Small intestine (tissue), 7 donors: ENCODE measurements at regions not wholly inside any gene's neighbourhood (a gene's known extent, or its start where the extent isn't known, plus 50 kb on each side); places are given as distances from the start of the nearest gene placed in this dataset.

ENCODE experiments used
- DNase-seq, 2 donors: peaks; one replicate each; pipeline versions ENCODE4 v3.0.0 to v3.0.0-alpha.2; 2013
- FAIRE-seq: peaks from 2 replicates; lab custom pipeline; 2012; peaks lifted over from hg19 to GRCh38; lab: Jason Lieb, UNC
- H3K27ac ChIP-seq, 3 donors: one replicate each; pipeline ENCODE4 v1.5.1; 2013; ENCODE audit warnings: low read length in 2 of 3, mild to moderate bottlenecking in 2 of 3, control low read depth in 1 of 3, inconsistent platforms in 1 of 3, low read depth in 1 of 3, moderate library complexity in 1 of 3
- H3K27me3 ChIP-seq, 3 donors: one replicate each; pipeline ENCODE4 v1.6.1; 2013; ENCODE audit warnings: low read length in 3 of 3, inconsistent platforms in 1 of 3; ENCODE audit not compliant: control insufficient read depth in 3 of 3, insufficient read depth in 3 of 3
- H3K36me3 ChIP-seq, 3 donors: one replicate each; pipeline ENCODE4 v1.6.1; 2013; ENCODE audit warnings: low read length in 3 of 3, inconsistent platforms in 1 of 3, low read depth in 1 of 3, mild to moderate bottlenecking in 1 of 3, moderate library complexity in 1 of 3; ENCODE audit not compliant: control insufficient read depth in 3 of 3, insufficient read depth in 2 of 3
- H3K4me1 ChIP-seq, 3 donors: one replicate each; pipeline ENCODE4 v1.6.1; 2013; ENCODE audit warnings: low read length in 2 of 3, inconsistent platforms in 1 of 3, low read depth in 1 of 3, mild to moderate bottlenecking in 1 of 3, moderate library complexity in 1 of 3; ENCODE audit not compliant: control insufficient read depth in 3 of 3, insufficient read depth in 2 of 3
- H3K4me3 ChIP-seq, 3 donors: one replicate each; pipeline ENCODE4 v1.5.1; 2013; ENCODE audit warnings: low read length in 3 of 3, control low read depth in 1 of 3, inconsistent platforms in 1 of 3, low read depth in 1 of 3, mild to moderate bottlenecking in 1 of 3, moderate library complexity in 1 of 3
- H3K9me3 ChIP-seq, 2 donors: one replicate each; pipeline ENCODE4 v1.6.1; 2013; ENCODE audit warnings: low read depth in 1 of 2, low read length in 1 of 2; ENCODE audit not compliant: control insufficient read depth in 2 of 2, insufficient read depth in 1 of 2
- WGBS, 3 donors: extraction: QIAGEN DNeasy Blood & Tissue Kit; methylation state at CpG; one replicate each; pipeline ENCODE4 v1.1.7; 2013; 5-methylcytosine and 5-hydroxymethylcytosine counted together
- donor health status: healthy with polysubstance abuse.
- donor health status: control.
- donor health status: control.
- donor health status: Bipolar disorder and iron deficiency.
- donor health status: healthy.

DNA sequence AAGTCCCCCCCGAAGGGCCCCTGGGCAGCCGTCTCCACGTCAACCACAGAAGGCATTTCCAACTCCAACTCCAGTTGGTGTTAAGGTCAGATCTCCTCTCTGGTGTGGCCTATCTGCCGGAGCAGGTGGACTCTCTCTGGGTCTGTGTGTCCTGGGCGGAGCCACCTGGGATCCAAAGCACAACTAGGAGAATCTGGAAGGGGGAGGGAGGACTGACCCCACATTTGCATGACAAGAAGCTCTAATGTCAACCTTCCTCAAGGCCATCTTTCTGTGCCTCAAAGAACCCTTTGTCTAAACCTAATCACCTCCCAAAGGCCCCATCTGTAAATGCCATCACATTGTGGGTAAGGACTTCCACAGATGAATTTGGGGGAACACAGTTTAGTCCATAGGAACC, 381.5 kb downstream of the UQCRFS1 start:
- H3K27ac ChIP-seq = no peak overlapping the region
- H3K9me3 ChIP-seq = no peaks in the 10 kb centered on the region
- H3K36me3 ChIP-seq = no peaks in the 10 kb centered on the region
- FAIRE-seq (no peak), DNase-seq (no peak)
- H3K27me3 ChIP-seq = no peaks in the 10 kb centered on the region
- no peak overlapping the region for H3K4me3 ChIP-seq
- WGBS, 3 donors = 77 to 92% (median 77%) methylated on average over 5 of the region's 5 CpGs
- no peaks in the 10 kb centered on the region for H3K4me1 ChIP-seq

DNA sequence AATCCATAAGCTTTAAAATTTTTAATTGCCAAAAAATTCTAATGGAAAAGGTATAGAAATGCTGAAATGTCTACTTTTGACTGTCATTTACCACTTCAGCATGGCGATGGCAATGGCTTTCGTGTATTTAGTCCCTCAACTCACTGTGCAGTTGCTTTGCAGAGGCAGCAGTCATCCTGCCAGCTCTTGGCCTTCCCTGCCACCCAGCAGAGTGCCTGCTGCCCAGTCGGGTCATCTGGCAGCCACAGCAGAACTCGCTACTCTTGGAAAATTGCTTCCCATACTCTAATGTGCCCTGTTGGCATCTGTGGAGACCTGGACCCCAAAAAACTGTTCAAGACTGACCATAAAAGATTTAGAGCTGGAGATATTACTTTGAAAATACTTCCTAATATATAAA, 383.2 kb downstream of the UQCRFS1 start:
- 72 to 82% (median 82%) methylated on average over 4 of the region's 4 CpGs for WGBS, 3 donors
- Histone ChIP-seq H3K4me1 (no peaks in the 10 kb centered on the region), H3K27me3 (no peaks in the 10 kb centered on the region), H3K27ac (no peak overlapping the region), H3K9me3 (no peaks in the 10 kb centered on the region), H3K36me3 (no peaks in the 10 kb centered on the region), H3K4me3 (no peak overlapping the region)
- FAIRE-seq = no peak
- DNase-seq = no peak

DNA sequence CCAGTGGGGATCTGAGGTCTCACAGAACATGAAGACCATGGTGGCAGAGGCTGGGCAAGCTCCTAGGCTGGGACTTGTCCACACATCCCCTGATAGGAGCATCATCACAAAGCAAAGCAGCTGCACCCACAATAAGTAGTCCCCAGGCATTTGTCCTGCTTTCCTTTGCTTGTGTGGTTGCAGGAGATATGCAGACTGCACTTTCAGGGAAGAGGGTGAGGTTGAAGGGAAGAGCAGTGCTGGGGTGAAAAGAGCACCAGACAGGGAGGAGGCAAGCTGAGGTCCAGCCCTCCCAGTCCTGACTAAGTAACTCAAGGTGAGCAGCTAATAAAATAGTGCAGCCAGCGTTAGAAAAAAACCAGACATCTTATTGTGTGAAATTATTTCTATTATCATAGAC, 383.6 kb downstream of the UQCRFS1 start:
- Histone ChIP-seq H3K4me1 (no peaks in the 10 kb centered on the region), H3K36me3 (no peaks in the 10 kb centered on the region), H3K4me3 (no peak overlapping the region), H3K27me3 (no peaks in the 10 kb centered on the region), H3K9me3 (no peaks in the 10 kb centered on the region), H3K27ac (no peak overlapping the region)
- DNase-seq (no peak), FAIRE-seq (no peak)
- WGBS, 3 donors = 68 to 85% (median 69%) methylated on average over 1 of the region's 1 CpG

DNA sequence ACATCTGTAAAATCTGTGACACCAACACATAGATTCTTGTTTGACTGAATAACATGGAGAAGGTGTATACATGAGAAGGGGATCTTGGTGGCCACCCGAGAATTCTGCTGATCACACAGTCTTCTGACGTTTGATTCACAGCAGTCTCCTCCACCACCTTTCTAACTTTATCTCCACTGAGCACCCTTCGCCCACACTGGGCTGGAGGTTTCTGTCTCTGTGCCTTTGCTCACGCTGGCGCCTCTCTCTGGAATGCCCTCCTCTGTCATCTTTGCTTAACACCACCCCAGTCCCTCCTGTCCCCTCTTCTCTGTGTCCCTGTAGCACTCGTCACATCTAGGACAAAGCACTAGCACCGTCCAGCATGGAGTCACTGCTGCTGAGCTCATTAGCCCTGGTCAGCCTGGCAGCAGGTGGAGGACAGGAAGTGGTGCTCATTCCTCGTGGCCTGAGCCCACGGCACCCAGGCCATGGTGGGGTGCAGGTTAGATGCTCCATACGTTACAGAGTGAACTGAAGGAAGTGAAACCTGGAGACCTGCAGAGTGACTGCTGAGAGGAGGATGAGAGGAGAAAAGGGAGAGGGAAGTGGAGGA, 384.6 kb downstream of the UQCRFS1 start:
- Histone ChIP-seq H3K4me1 (no peaks in the 10 kb centered on the region), H3K27me3 (no peaks in the 10 kb centered on the region), H3K36me3 (no peaks in the 10 kb centered on the region), H3K9me3 (no peaks in the 10 kb centered on the region), H3K27ac (no peak overlapping the region), H3K4me3 (no peak overlapping the region)
- no peak for FAIRE-seq
- 66 to 75% (median 74%) methylated on average over 10 of the region's 10 CpGs for WGBS, 3 donors
- no peak for DNase-seq

DNA sequence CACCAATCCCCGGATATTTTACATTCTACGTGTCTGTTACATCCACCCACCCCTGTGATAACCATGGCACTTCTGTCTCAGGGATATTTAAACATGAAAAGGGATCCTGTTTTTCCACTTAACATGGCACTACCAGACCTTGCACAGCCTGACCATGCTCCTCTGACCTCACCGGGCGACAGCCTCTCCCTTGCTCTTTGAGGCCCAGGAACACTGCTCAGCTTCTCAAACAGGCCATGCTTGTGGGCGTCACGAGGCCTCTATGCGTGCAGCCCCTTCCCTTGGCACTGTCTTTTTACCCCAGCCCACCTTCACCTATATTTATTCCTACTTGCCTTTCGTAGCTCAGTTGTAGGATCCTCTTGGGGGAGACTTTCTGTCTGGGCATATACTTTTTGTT, 385.6 kb downstream of the UQCRFS1 start:
- FAIRE-seq = no peak
- Histone ChIP-seq H3K36me3 (no peaks in the 10 kb centered on the region), H3K4me1 (no peaks in the 10 kb centered on the region), H3K27me3 (no peaks in the 10 kb centered on the region), H3K4me3 (no peak overlapping the region), H3K9me3 (no peaks in the 10 kb centered on the region), H3K27ac (no peak overlapping the region)
- DNase-seq = no peak
- WGBS, 3 donors = 84 to 89% (median 87%) methylated on average over 8 of the region's 8 CpGs

DNA sequence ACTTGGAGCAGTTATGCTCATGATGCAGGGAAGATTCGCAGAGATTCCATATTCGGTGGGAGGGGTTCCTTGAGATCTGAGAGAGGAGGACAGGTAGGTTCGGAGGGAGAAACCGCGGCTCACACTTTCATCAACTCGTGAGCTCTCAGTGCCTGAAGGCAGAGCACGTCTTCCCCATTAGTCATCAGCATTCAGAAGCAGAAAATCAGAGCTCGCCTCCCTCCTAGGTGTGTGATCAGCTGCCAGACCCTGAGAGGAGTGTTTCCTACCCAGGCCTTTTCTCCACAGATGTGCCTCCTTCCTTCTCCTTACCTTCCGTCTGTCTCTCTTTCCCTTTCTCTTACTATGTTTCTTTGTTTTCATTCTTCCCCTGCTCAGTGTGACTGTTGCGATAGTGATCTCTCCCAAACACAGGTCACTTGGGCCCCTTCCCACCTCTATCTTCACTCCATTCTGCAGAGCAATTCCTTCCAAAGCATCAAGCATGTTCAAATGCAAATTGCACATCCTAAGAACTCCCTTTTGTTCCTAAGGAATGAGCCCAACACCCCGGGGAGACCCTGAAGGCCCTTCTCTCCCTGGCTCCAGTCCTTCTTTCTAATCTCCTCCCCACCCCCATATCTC, 389.5 kb downstream of the UQCRFS1 start:
- Histone ChIP-seq H3K4me3 (no peak overlapping the region), H3K4me1 (no peaks in the 10 kb centered on the region), H3K9me3 (no peaks in the 10 kb centered on the region), H3K36me3 (no peaks in the 10 kb centered on the region), H3K27ac (no peak overlapping the region), H3K27me3 (no peaks in the 10 kb centered on the region)
- WGBS, 3 donors = 59 to 71% (median 66%) methylated on average over 11 of the region's 11 CpGs
- no peak for FAIRE-seq
- no peak for DNase-seq

DNA sequence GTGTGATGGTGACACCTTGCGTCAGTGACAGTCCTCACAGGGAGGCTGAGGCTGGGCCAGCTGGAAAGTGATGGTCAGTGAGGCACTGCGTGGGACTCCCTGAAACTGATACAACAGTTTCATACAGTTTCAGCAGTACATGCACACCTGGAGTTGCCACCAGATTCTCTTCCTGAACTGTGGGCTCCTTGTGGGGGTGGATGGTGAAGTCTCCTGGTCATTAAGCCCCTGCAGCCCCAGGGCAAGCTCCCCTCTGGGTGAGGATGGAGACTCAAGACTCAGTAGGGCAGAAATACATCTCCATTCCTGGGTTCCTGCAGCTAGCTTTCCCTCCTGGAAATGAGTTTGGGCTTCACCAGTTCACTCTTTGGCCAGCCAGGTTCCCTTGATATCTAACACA, 392.7 kb downstream of the UQCRFS1 start:
- H3K27ac ChIP-seq = no peak overlapping the region
- FAIRE-seq = no peak
- no peaks in the 10 kb centered on the region for H3K27me3 ChIP-seq
- no peak overlapping the region for H3K4me3 ChIP-seq
- H3K36me3 ChIP-seq = no peaks in the 10 kb centered on the region
- no peaks in the 10 kb centered on the region for H3K9me3 ChIP-seq
- 81 to 96% (median 92%) methylated on average over 2 of the region's 2 CpGs for WGBS, 3 donors
- DNase-seq = no peak
- H3K4me1 ChIP-seq = no peaks in the 10 kb centered on the region

DNA sequence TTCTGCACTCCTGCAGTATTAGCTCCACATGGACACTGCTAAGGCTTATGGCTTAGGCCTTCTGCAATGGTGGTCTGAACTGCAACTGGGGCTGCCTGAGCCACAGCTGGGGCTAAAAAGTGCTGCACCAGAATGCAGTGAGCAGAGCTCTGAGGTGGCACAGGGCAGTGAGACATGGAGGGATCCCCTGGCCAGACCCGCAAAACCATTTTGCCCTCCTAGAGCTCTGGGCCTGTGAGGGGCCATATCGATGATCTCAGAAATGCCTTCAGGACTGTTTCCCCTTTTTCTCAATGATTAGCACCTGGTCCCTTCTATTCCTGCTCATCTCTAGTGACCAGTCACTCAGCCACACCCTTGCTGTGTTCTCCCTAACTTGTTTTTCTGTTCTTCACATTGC, 397.7 kb downstream of the UQCRFS1 start:
- FAIRE-seq = no peak
- 50 to 88% (median 75%) methylated on average over 2 of the region's 2 CpGs for WGBS, 3 donors

DNA sequence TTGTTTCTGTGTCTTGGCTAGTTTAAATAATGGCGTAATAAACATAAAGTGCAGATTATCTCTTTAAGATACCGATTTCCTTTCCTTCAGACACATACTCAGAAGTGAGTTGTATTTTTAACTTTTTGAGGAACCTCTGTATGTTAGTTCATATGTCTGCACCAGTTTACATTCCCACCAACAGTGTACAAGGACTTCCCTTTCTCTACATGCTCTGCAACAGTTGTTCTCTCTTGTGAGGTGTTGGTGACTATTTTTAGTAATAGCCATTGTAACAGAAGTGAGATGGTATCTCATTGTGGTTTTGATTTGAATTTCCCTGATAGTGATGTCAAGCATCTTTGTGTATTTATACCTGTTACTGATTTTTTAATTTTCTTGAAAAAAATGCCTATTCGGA, 418.6 kb downstream of the UQCRFS1 start:
- Histone ChIP-seq H3K4me1 (no peaks in the 10 kb centered on the region), H3K4me3 (peak overlapping the region in 1 of 3 donors; percentile 36), H3K27me3 (peaks cover 5 to 10% (median 9%) of the 10 kb centered on the region in 3 donors), H3K36me3 (no peaks in the 10 kb centered on the region), H3K27ac (no peak overlapping the region), H3K9me3 (no peaks in the 10 kb centered on the region)
- DNase-seq (no peak), FAIRE-seq (no peak)
- 38 to 53% (median 39%) methylated on average over 3 of the region's 3 CpGs for WGBS, 3 donors

More for the DNA sequence above, 397.7 kb downstream of the UQCRFS1 start:
- H3K27me3 ChIP-seq = no peaks in the 10 kb centered on the region
- no peaks in the 10 kb centered on the region for H3K9me3 ChIP-seq
- H3K27ac ChIP-seq = no peak overlapping the region
- no peaks in the 10 kb centered on the region for H3K4me1 ChIP-seq
- no peaks in the 10 kb centered on the region for H3K36me3 ChIP-seq
- H3K4me3 ChIP-seq = no peak overlapping the region
- no peak for DNase-seq
